HUES6 (cell line): ENCODE measurements at regions not wholly inside any gene's neighbourhood (a gene's known extent, or its start where the extent isn't known, plus 50 kb on each side); places are given as distances from the start of the nearest gene placed in this dataset.

Source experiments
- H3K27ac ChIP-seq: 2 replicates; pipeline ENCODE4 v1.7.0; 2013; ENCODE audit warnings: low read depth, mild to moderate bottlenecking, low read length, inconsistent platforms
- H3K27me3 ChIP-seq: 2 replicates; pipeline ENCODE4 v1.6.1; 2013; ENCODE audit warnings: low read length; ENCODE audit not compliant: control insufficient read depth, insufficient read depth
- H3K36me3 ChIP-seq: 2 replicates; pipeline ENCODE4 v1.6.1; 2013; ENCODE audit warnings: low read length; ENCODE audit not compliant: control insufficient read depth, insufficient read depth
- H3K4me1 ChIP-seq: 2 replicates; pipeline ENCODE4 v1.6.1; 2013; ENCODE audit warnings: low read length; ENCODE audit not compliant: control insufficient read depth, insufficient read depth
- H3K4me3 ChIP-seq: 2 replicates; pipeline ENCODE4 v1.5.1; 2013; ENCODE audit warnings: low read depth, low read length
- H3K9ac ChIP-seq: one replicate; pipeline ENCODE4 v1.6.1; 2013; ENCODE audit warnings: mild to moderate bottlenecking, low read length
- H3K9me3 ChIP-seq: 2 replicates; pipeline ENCODE4 v1.6.1; 2013; ENCODE audit warnings: low read depth, low read length; ENCODE audit not compliant: control insufficient read depth, insufficient read depth

GRCh38 chr12:58364389-58365086, 423.2 kb downstream of the ATP23 start:
- H3K4me1 ChIP-seq = no peaks in the 10 kb centered on the region
- no peak overlapping the region for H3K9ac ChIP-seq
- H3K9me3 ChIP-seq = no peaks in the 10 kb centered on the region
- H3K27ac ChIP-seq = no peak overlapping the region
- H3K27me3 ChIP-seq = no peaks in the 10 kb centered on the region
- H3K36me3 ChIP-seq = no peaks in the 10 kb centered on the region
- H3K4me3 ChIP-seq = no peak overlapping the region

GRCh38 chr12:58365087-58365390, 423.7 kb downstream of the ATP23 start:
- no peaks in the 10 kb centered on the region for H3K27me3 ChIP-seq
- no peaks in the 10 kb centered on the region for H3K9me3 ChIP-seq
- no peak overlapping the region for H3K27ac ChIP-seq
- H3K4me3 ChIP-seq = no peak overlapping the region
- H3K9ac ChIP-seq = no peak overlapping the region
- H3K36me3 ChIP-seq = no peaks in the 10 kb centered on the region
- H3K4me1 ChIP-seq = no peaks in the 10 kb centered on the region

GRCh38 chr12:58367041-58367440, 425.7 kb downstream of the ATP23 start:
- Histone ChIP-seq H3K27me3 (no peaks in the 10 kb centered on the region), H3K27ac (no peak overlapping the region), H3K36me3 (no peaks in the 10 kb centered on the region)

DNA sequence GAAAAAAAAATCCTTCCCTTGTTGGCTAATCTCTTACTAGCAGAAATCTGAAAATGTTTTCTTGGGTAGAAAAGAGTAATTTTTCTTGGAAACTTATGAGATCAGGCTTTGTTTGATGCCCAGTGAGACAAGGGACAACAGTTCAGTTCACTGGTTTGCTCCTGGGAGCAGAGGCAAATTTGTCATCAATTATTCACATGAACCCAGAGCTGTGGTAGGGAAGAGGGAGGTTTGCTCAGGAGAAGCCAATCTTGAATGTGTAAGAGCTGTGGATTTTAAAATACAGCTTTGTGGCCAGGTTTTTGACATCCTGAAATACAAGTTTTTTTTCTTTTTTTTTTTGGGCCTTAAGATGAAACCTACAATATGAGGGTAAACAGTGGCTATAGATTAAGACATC, 426.6 kb downstream of the ATP23 start:
- Histone ChIP-seq H3K4me3 (no peak overlapping the region), H3K27ac (no peak overlapping the region), H3K36me3 (no peaks in the 10 kb centered on the region), H3K27me3 (no peaks in the 10 kb centered on the region), H3K4me1 (no peaks in the 10 kb centered on the region), H3K9me3 (no peaks in the 10 kb centered on the region; the same call in 1 of the 2 replicates), H3K9ac (no peak overlapping the region)

More at GRCh38 chr12:58367041-58367440, 425.7 kb downstream of the ATP23 start:
- H3K4me3 ChIP-seq = no peak overlapping the region
- no peaks in the 10 kb centered on the region; the same call in 1 of the 2 replicates for H3K9me3 ChIP-seq
- no peak overlapping the region for H3K9ac ChIP-seq
- no peaks in the 10 kb centered on the region for H3K4me1 ChIP-seq

DNA sequence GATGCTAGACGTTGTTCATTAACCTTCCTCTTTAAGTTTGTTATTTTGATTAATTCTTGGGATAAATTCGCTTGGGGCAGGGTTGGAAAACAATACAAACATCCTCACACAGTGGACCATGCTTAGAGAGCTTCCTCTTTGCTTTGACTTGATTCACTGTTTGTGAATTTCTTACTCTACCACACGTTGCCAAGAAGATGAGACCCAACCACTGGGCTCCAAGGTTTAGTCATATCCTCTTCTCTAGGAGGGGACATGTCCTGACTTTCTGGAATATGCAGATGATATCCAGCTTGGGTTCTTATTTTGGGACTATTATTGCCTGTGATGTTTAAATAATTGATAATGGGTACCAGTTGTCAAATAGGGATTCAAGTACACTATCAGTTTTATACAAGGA, 428.2 kb downstream of the ATP23 start:
- Histone ChIP-seq H3K27me3 (no peaks in the 10 kb centered on the region), H3K4me3 (no peak overlapping the region), H3K9ac (no peak overlapping the region), H3K27ac (no peak overlapping the region), H3K9me3 (no peaks in the 10 kb centered on the region; the same call in 1 of the 2 replicates), H3K36me3 (no peaks in the 10 kb centered on the region), H3K4me1 (no peaks in the 10 kb centered on the region)

GRCh38 chr12:58372298-58372697, 430.9 kb downstream of the ATP23 start:
- no peak overlapping the region for H3K4me3 ChIP-seq
- no peaks in the 10 kb centered on the region for H3K27me3 ChIP-seq
- no peaks in the 10 kb centered on the region for H3K36me3 ChIP-seq
- no peak overlapping the region for H3K9ac ChIP-seq
- H3K27ac ChIP-seq = no peak overlapping the region
- H3K9me3 ChIP-seq = no peaks in the 10 kb centered on the region; the same call in 1 of the 2 replicates
- no peaks in the 10 kb centered on the region for H3K4me1 ChIP-seq

GRCh38 chr12:58378028-58378427, 436.7 kb downstream of the ATP23 start:
- Histone ChIP-seq H3K36me3 (no peaks in the 10 kb centered on the region), H3K9me3 (no peaks in the 10 kb centered on the region), H3K4me3 (no peak overlapping the region), H3K4me1 (no peaks in the 10 kb centered on the region), H3K27me3 (no peaks in the 10 kb centered on the region), H3K27ac (no peak overlapping the region), H3K9ac (no peak overlapping the region)

GRCh38 chr12:58381546-58381945, 440.2 kb downstream of the ATP23 start:
- Histone ChIP-seq H3K4me1 (peaks cover 7% of the 10 kb centered on the region), H3K27me3 (no peaks in the 10 kb centered on the region), H3K9me3 (no peaks in the 10 kb centered on the region), H3K9ac (no peak overlapping the region), H3K36me3 (no peaks in the 10 kb centered on the region), H3K4me3 (no peak overlapping the region), H3K27ac (no peak overlapping the region)

DNA sequence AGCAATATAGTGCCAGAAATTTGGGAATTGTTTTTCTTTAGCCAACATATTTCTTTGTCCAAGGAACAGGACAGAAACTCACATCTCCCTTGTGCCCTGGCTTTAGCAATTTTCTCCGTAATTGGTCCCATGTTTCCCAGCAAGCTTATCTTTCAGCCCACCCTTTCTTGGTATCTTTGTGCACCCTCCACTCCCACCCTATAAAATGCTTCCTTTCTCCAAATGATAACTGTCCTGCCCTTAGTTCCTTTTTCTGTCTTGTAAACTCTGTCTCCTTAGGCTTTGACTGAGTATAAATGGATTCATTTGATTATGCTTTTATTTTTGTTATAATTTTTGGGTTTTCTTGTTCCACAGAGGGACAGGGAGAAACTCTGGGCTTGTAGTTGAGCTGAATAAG, 442.8 kb downstream of the ATP23 start:
- Histone ChIP-seq H3K36me3 (no peaks in the 10 kb centered on the region), H3K4me1 (peaks cover 7% of the 10 kb centered on the region), H3K4me3 (no peak overlapping the region), H3K27me3 (no peaks in the 10 kb centered on the region), H3K9ac (no peak overlapping the region), H3K27ac (no peak overlapping the region), H3K9me3 (no peaks in the 10 kb centered on the region)

DNA sequence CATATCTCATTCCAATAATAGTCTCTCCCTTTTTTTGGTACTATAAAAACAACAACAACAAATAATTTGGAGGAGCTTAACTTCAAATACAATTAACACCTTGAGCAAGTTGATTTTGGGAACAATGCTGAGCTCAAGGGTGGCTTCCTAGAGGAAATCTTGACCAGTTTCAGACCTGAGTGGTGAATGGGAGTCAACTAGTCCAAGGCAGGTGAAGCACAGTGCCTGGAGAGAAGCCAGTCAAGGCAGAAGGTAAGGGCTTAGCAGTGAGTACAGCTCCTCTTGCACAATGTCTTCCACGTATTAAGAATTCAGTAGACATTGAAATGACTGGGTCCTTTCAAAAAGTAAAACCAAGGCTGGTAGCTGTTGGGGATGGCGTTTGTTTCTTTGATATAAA, 444.8 kb downstream of the ATP23 start:
- H3K36me3 ChIP-seq = no peaks in the 10 kb centered on the region
- no peak overlapping the region for H3K4me3 ChIP-seq
- H3K9me3 ChIP-seq = no peaks in the 10 kb centered on the region
- peaks cover 7% of the 10 kb centered on the region for H3K4me1 ChIP-seq
- H3K27ac ChIP-seq = no peak overlapping the region
- no peak overlapping the region for H3K9ac ChIP-seq
- H3K27me3 ChIP-seq = no peaks in the 10 kb centered on the region

GRCh38 chr12:58387199-58387598, 445.8 kb downstream of the ATP23 start:
- Histone ChIP-seq H3K9ac (no peak overlapping the region), H3K4me3 (no peak overlapping the region), H3K4me1 (peaks cover 7% of the 10 kb centered on the region), H3K27me3 (no peaks in the 10 kb centered on the region), H3K36me3 (no peaks in the 10 kb centered on the region), H3K9me3 (no peaks in the 10 kb centered on the region), H3K27ac (no peak overlapping the region)

DNA sequence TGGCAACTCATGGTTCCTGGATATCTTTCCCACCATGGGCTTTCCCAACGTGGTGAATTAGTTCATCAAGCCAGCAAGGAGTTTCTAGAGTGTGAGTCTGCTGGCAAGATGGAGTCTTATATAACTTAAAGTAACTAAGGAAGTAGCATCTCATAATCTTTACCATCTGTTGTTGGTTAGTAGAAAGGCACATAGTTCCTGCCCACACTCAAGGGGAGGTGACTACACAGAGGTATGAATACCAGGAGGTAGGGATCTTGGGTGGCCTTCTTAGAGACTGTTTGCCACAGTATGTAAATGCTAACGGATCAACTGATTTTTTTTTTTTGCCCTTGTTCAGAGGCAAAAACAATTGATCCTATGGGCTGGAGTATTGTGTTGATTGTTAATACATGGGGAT, 446.9 kb downstream of the ATP23 start:
- Histone ChIP-seq H3K27ac (no peak overlapping the region), H3K4me1 (peaks cover 7% of the 10 kb centered on the region), H3K9ac (no peak overlapping the region), H3K9me3 (no peaks in the 10 kb centered on the region), H3K36me3 (no peaks in the 10 kb centered on the region), H3K4me3 (no peak overlapping the region), H3K27me3 (no peaks in the 10 kb centered on the region)
